ENCODE measurements at regions not wholly inside any gene's neighbourhood (a gene's known extent, or its start where the extent isn't known, plus 50 kb on each side); places are given as distances from the start of the nearest gene placed in this dataset.

DNA sequence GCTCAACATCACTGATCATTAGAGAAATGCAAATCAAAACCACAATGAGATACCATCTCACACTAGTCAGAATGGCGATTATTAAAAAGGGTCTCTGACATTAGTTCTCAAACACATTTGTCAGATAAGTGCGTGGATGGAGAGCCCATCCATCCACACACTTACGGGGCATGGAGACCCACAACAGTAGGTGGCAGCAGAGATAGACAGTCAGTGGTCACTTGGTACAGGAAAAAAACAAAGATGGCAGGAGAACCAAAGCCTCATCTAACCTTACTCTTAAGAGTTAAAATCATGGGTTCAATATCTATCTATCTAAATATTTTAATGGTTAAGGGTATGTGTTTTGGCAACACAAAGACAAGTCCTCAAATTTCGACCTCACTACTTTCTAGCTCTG lies 1378.7 kb upstream of the C9orf72 start:
- no peak overlapping the region for H3K4me3 ChIP-seq (ENCODE audit: low read length)
- no peaks in the 10 kb centered on the region for H3K36me3 ChIP-seq (ENCODE audit: insufficient read depth, low read depth, low read length)
- H3K9ac ChIP-seq (ENCODE audit: low read depth, low read length), result no peak overlapping the region
- no peaks in the 10 kb centered on the region for H3K27me3 ChIP-seq (ENCODE audit: insufficient read depth, low read length)
- no peaks in the 10 kb centered on the region; the same call in 1 of the 2 replicates for H3K9me3 ChIP-seq (ENCODE audit: insufficient read depth, low read depth, low read length)
- H3K4me1 ChIP-seq (ENCODE audit: insufficient read depth, low read length), result peaks cover 2% of the 10 kb centered on the region
- no peak overlapping the region for H3K27ac ChIP-seq (ENCODE audit: low read length)

DNA sequence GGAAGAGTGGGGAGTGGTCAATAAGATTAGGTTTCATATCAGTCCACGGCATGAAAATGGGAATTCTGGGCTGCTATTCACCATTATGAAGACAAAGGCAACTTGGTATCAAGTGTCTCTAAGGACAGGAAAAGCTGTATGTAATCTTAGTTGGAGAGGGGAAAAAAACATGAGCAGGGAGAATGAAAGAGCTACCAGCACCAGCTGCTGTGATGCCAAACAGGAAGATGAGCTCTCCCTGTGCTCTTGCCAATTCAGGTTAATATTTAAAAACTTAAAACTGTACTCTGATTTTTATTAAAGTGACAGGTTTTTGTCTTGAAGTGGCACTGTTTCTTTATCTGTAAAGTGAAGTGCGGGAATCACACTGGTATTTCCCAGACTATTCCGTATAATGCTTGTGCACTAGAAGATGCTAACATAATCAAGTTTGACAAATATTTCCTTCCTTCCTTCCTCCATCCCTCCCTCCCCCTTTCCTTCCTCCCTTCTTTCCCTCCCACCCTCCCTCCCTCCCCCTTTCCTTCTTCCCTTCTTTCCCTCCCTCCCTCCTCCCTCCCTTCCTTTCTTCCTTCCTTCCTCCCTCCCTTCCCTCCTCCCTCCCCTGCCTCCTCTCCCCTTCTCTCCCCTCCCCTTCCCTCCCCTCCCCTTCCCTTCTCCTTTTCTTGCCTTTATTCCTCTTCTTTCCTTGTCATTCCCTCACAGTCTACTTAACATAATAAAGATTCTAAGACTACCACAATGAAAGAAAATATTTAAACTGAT lies 1383.0 kb upstream of the C9orf72 start:
- Histone ChIP-seq H3K27ac (ENCODE audit: low read length) (no peak overlapping the region), H3K9ac (ENCODE audit: low read depth, low read length) (no peak overlapping the region), H3K27me3 (ENCODE audit: insufficient read depth, low read length) (no peaks in the 10 kb centered on the region)

DNA sequence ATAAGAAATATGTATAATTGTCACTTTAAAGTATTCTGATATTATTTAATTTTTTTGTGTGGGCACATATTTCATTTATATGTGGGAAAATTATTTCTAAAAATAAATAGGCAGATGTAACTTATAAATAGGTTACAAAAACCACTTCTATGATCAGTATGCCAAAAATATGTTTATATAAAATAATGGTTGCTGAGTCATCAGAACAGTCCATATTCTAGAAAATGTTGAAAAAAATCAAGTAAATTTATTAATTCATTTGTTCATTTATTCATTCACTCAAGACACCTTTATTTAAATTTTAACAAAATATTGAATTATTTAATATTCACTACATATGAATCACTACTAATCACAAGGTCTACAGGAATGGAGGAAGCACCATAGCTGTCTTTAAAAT lies 1387.3 kb upstream of the C9orf72 start:
- no peak overlapping the region for H3K27ac ChIP-seq (ENCODE audit: low read length)

More for the DNA sequence above, 1383.0 kb upstream of the C9orf72 start:
- Histone ChIP-seq H3K36me3 (ENCODE audit: insufficient read depth, low read depth, low read length) (no peaks in the 10 kb centered on the region), H3K4me1 (ENCODE audit: insufficient read depth, low read length) (peaks cover 9% of the 10 kb centered on the region), H3K4me3 (ENCODE audit: low read length) (no peak overlapping the region), H3K9me3 (ENCODE audit: insufficient read depth, low read depth, low read length) (no peaks in the 10 kb centered on the region)

DNA sequence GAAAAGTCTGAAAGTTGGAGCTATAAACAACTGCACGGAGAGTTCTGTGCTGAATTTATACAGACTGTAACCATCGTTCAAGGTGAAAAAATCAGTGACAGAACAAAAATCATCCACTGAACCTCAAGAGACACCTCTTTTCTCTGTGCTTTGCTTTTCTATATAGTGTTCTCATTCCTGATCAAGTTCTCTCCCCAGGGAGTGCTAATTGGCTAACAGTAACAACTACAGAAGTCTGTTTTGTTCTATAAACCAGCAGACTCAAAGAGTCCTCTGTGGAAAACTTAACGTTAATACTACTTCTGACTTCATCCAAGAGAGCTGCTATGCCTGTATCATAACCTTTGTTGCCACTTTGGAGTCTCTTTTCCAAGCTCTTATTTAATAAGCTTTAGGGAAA lies 1388.3 kb upstream of the C9orf72 start:
- H3K4me1 ChIP-seq (ENCODE audit: insufficient read depth, low read length), result peaks cover 16% of the 10 kb centered on the region; the same call in 1 of the 2 replicates
- no peaks in the 10 kb centered on the region for H3K27me3 ChIP-seq (ENCODE audit: insufficient read depth, low read length)
- H3K36me3 ChIP-seq (ENCODE audit: insufficient read depth, low read depth, low read length), result no peaks in the 10 kb centered on the region
- no peak overlapping the region for H3K4me3 ChIP-seq (ENCODE audit: low read length)
- H3K9ac ChIP-seq (ENCODE audit: low read depth, low read length), result no peak overlapping the region; the same call in 1 of the 2 replicates
- H3K9me3 ChIP-seq (ENCODE audit: insufficient read depth, low read depth, low read length), result no peaks in the 10 kb centered on the region
- H3K27ac ChIP-seq (ENCODE audit: low read length), result no peak overlapping the region

More for the DNA sequence above, 1387.3 kb upstream of the C9orf72 start:
- H3K9me3 ChIP-seq (ENCODE audit: insufficient read depth, low read depth, low read length), result no peaks in the 10 kb centered on the region
- no peaks in the 10 kb centered on the region for H3K36me3 ChIP-seq (ENCODE audit: insufficient read depth, low read depth, low read length)
- H3K4me1 ChIP-seq (ENCODE audit: insufficient read depth, low read length), result peaks cover 16% of the 10 kb centered on the region; the same call in 1 of the 2 replicates
- no peak overlapping the region for H3K4me3 ChIP-seq (ENCODE audit: low read length)
- H3K27me3 ChIP-seq (ENCODE audit: insufficient read depth, low read length), result no peaks in the 10 kb centered on the region
- no peak overlapping the region for H3K9ac ChIP-seq (ENCODE audit: low read depth, low read length)

DNA sequence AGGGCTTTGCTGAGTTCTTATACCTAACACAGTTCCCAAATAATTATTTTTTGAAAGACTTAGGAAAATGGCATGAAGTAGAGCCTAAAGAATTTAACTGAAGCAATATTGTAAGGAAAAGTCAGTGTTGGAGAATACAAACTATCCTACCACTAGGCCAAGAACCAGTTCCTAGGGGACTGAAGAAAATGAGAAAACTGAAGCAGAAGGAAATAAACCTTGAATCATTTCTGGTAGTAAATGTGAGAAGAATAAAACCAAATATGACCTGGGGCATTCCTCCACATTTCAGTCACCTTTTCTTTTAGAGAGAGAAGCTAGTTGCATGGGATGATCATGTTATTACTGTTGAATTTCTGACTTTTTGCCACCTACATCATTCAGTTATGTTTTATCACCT lies 1393.9 kb upstream of the C9orf72 start:
- H3K9me3 ChIP-seq (ENCODE audit: insufficient read depth, low read depth, low read length), result no peaks in the 10 kb centered on the region
- H3K9ac ChIP-seq (ENCODE audit: low read depth, low read length), result no peak overlapping the region
- no peaks in the 10 kb centered on the region for H3K27me3 ChIP-seq (ENCODE audit: insufficient read depth, low read length)
- no peak overlapping the region for H3K4me3 ChIP-seq (ENCODE audit: low read length)
- no peak overlapping the region for H3K27ac ChIP-seq (ENCODE audit: low read length)
- peaks cover 33% of the 10 kb centered on the region for H3K4me1 ChIP-seq (ENCODE audit: insufficient read depth, low read length)
- H3K36me3 ChIP-seq (ENCODE audit: insufficient read depth, low read depth, low read length), result no peaks in the 10 kb centered on the region

DNA sequence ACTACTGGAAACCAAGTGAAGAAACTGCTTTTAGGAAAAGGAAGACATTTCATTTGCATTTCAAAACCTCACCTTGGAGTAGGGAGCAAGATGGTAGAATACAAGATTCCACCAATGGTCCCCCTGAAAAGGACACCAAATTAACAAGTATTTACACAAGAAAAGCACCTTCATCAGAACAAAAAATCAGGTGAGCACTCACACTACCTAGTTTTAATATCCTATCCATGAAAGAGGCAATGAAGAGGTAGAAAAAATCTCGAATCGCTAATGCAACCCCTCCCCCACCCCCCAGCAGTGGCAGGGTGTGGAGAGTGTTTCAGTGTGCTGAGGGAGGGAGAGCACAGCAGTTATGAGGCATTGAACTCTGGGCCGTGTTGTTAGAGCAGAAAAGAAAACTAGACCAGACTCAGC lies 1397.0 kb upstream of the C9orf72 start:
- H3K27me3 ChIP-seq (ENCODE audit: insufficient read depth, low read length), result no peaks in the 10 kb centered on the region
- H3K4me3 ChIP-seq (ENCODE audit: low read length), result peak overlapping the region; percentile 56; the same call in 1 of the 2 replicates
- no peaks in the 10 kb centered on the region; the same call in 1 of the 2 replicates for H3K9me3 ChIP-seq (ENCODE audit: insufficient read depth, low read depth, low read length)
- H3K27ac ChIP-seq (ENCODE audit: low read length), result peak overlapping the region; percentile 96
- H3K9ac ChIP-seq (ENCODE audit: low read depth, low read length), result peak overlapping the region; percentile 67
- peaks cover 33% of the 10 kb centered on the region for H3K4me1 ChIP-seq (ENCODE audit: insufficient read depth, low read length)
- no peaks in the 10 kb centered on the region; the same call in 1 of the 2 replicates for H3K36me3 ChIP-seq (ENCODE audit: insufficient read depth, low read depth, low read length)

DNA sequence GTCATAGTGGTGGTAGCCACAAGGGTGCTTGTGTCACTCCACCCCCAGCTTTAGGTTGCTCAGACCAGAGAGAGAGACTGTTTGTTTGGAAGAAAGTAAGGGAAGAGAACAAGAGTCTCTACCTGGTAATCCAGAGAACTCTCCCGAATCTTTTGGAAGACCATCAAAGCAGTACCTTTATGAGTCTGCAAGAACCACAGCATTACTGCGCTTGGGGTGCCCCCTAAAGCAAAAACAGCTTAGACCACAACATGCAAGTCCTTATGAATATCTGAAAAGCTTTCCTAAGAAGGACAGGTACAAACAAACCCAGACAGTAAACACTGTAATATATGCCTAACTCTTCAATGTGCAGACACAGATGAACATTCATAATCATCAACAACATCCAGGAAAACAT lies 1398.6 kb upstream of the C9orf72 start:
- H3K27ac ChIP-seq (ENCODE audit: low read length), result peak overlapping the region; percentile 96

DNA sequence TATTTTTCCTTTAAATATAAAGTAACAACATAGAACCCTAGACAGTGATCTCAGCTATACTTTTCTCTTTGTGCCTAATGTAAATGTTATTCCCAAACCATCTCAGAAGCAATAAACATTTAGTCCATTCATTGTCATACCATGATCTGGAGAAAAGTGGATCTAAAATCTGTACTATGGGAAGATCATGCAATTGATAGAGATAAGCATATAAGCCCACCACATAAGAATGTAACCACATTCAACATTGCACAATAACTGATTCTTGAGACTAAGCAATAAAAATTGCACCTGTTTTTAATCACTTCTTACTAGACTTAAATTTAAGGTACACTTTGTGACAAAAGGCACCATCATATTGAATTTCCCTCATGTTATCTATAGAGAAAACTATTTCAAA lies 1403.0 kb upstream of the C9orf72 start:
- H3K36me3 ChIP-seq (ENCODE audit: insufficient read depth, low read depth, low read length), result no peaks in the 10 kb centered on the region; the same call in 1 of the 2 replicates
- H3K27ac ChIP-seq (ENCODE audit: low read length), result no peak overlapping the region
- peaks cover 2% of the 10 kb centered on the region for H3K4me1 ChIP-seq (ENCODE audit: insufficient read depth, low read length)
- H3K9ac ChIP-seq (ENCODE audit: low read depth, low read length), result no peak overlapping the region
- no peaks in the 10 kb centered on the region for H3K27me3 ChIP-seq (ENCODE audit: insufficient read depth, low read length)
- no peaks in the 10 kb centered on the region; the same call in 1 of the 2 replicates for H3K9me3 ChIP-seq (ENCODE audit: insufficient read depth, low read depth, low read length)
- H3K4me3 ChIP-seq (ENCODE audit: low read length), result no peak overlapping the region

More for the DNA sequence above, 1398.6 kb upstream of the C9orf72 start:
- Histone ChIP-seq H3K9me3 (ENCODE audit: insufficient read depth, low read depth, low read length) (no peaks in the 10 kb centered on the region; the same call in 1 of the 2 replicates), H3K4me1 (ENCODE audit: insufficient read depth, low read length) (peaks cover 33% of the 10 kb centered on the region), H3K36me3 (ENCODE audit: insufficient read depth, low read depth, low read length) (no peaks in the 10 kb centered on the region; the same call in 1 of the 2 replicates), H3K4me3 (ENCODE audit: low read length) (no peak overlapping the region), H3K27me3 (ENCODE audit: insufficient read depth, low read length) (no peaks in the 10 kb centered on the region), H3K9ac (ENCODE audit: low read depth, low read length) (peak overlapping the region; percentile 67; the same call in 1 of the 2 replicates)

DNA sequence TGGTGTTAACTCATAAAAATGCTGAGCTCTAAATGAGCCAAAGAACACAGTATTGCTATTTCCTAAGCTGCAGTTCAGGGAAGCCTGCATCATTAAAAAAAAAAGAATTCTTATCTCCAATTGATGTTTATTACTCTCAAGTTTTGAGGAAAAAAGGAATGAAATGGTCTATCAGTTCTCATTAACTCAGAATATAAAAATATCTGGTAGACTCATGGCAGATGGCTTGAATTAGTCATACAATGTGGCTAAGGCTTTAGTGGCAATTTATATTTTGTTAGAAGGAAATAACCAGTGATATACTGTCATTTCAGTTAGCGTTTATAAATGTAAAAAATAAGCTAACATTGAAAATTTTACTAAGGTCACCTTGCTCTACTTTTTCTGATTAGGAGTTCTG lies 1403.4 kb upstream of the C9orf72 start:
- Histone ChIP-seq H3K9me3 (ENCODE audit: insufficient read depth, low read depth, low read length) (no peaks in the 10 kb centered on the region; the same call in 1 of the 2 replicates), H3K9ac (ENCODE audit: low read depth, low read length) (no peak overlapping the region), H3K27ac (ENCODE audit: low read length) (no peak overlapping the region)

DNA sequence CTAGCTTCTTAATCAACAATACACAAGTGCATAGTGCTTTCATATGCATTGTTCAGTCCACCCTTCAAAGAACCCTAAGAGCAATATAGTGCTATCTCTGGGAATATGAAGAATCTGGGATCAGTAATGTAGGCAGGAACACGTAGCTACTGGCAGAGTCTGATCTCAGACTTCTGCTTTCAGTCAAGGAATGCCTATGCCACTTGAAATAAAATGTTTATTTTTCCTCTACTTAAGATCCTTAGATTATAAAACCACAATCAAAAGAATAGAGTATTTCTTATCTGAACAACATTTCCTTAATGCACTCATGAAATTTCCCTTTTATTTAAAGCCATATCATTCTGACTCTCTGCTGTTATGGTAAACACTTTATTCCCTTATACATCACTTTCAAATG lies 1407.8 kb upstream of the C9orf72 start:
- Histone ChIP-seq H3K27ac (ENCODE audit: low read length) (no peak overlapping the region), H3K9me3 (ENCODE audit: insufficient read depth, low read depth, low read length) (no peaks in the 10 kb centered on the region), H3K36me3 (ENCODE audit: insufficient read depth, low read depth, low read length) (no peaks in the 10 kb centered on the region), H3K4me1 (ENCODE audit: insufficient read depth, low read length) (no peaks in the 10 kb centered on the region; the same call in 1 of the 2 replicates), H3K27me3 (ENCODE audit: insufficient read depth, low read length) (no peaks in the 10 kb centered on the region), H3K9ac (ENCODE audit: low read depth, low read length) (no peak overlapping the region), H3K4me3 (ENCODE audit: low read length) (no peak overlapping the region)

More for the DNA sequence above, 1403.4 kb upstream of the C9orf72 start:
- Histone ChIP-seq H3K4me3 (ENCODE audit: low read length) (no peak overlapping the region), H3K4me1 (ENCODE audit: insufficient read depth, low read length) (no peaks in the 10 kb centered on the region; the same call in 1 of the 2 replicates), H3K36me3 (ENCODE audit: insufficient read depth, low read depth, low read length) (no peaks in the 10 kb centered on the region; the same call in 1 of the 2 replicates), H3K27me3 (ENCODE audit: insufficient read depth, low read length) (no peaks in the 10 kb centered on the region)

DNA sequence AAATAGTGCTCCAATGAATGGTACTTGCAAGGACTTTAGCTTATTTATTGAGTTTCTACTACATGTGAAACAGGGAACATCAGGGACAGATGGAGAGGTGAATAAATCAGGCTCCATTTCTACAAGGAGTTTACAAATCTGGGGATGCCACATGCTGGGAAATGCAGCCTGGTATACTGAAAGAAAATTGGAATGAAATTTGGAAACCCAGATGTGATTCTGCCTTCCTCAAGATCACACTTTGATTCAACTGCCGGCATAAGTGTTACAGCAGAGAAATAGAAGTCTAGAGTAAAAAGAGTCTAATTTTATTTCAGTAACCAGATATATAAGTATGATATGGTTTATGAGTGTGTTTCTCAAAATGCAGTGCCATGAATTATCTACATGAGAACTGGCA lies 1408.4 kb upstream of the C9orf72 start:
- Histone ChIP-seq H3K27ac (ENCODE audit: low read length) (no peak overlapping the region), H3K9ac (ENCODE audit: low read depth, low read length) (no peak overlapping the region), H3K4me3 (ENCODE audit: low read length) (no peak overlapping the region), H3K4me1 (ENCODE audit: insufficient read depth, low read length) (no peaks in the 10 kb centered on the region; the same call in 1 of the 2 replicates), H3K36me3 (ENCODE audit: insufficient read depth, low read depth, low read length) (no peaks in the 10 kb centered on the region), H3K9me3 (ENCODE audit: insufficient read depth, low read depth, low read length) (no peaks in the 10 kb centered on the region), H3K27me3 (ENCODE audit: insufficient read depth, low read length) (no peaks in the 10 kb centered on the region)

DNA sequence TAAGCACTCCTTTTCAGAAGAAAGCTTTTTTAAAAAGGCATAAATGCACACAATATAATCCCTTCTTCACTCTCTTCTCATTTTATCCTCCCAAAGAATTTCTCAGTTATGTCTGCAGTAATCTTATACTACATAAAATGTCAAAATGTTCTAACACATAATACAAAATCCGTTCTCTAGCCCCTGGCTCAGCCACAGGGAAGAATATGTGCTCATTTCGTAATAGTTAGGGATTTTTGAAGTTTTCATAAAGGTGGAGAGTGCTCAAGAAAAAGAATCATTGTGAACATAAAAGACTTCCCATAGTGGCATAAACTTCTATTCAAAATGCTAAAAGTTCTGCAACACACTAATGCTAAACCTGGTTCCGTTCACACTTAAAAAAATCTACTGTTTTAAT lies 1410.7 kb upstream of the C9orf72 start:
- H3K36me3 ChIP-seq (ENCODE audit: insufficient read depth, low read depth, low read length), result no peaks in the 10 kb centered on the region
- H3K9me3 ChIP-seq (ENCODE audit: insufficient read depth, low read depth, low read length), result peaks cover 3% of the 10 kb centered on the region; the same call in 1 of the 2 replicates
- H3K4me1 ChIP-seq (ENCODE audit: insufficient read depth, low read length), result no peaks in the 10 kb centered on the region; the same call in 1 of the 2 replicates
- H3K9ac ChIP-seq (ENCODE audit: low read depth, low read length), result no peak overlapping the region
- H3K4me3 ChIP-seq (ENCODE audit: low read length), result no peak overlapping the region
- no peaks in the 10 kb centered on the region for H3K27me3 ChIP-seq (ENCODE audit: insufficient read depth, low read length)
- H3K27ac ChIP-seq (ENCODE audit: low read length), result no peak overlapping the region

All from iPS-20b (cell line).